Liver (tissue), 8 donors: ENCODE measurements at regions not wholly inside any gene's neighbourhood (a gene's known extent, or its start where the extent isn't known, plus 50 kb on each side); places are given as distances from the start of the nearest gene placed in this dataset.

Experiments
- DNase-seq: peaks from one replicate; pipeline ENCODE4 v3.0.0-alpha.2; 2017; ENCODE audit warnings: low spot score
- H3K27ac ChIP-seq, 2 donors: one replicate each; pipeline ENCODE4 v1.7.0; 2013; ENCODE audit warnings: inconsistent platforms in 2 of 2, low read length in 2 of 2, control low read depth in 1 of 2, low read depth in 1 of 2, mild to moderate bottlenecking in 1 of 2
- H3K27me3 ChIP-seq, 4 donors: one replicate each; pipeline versions ENCODE4 v1.6.1 to v1.7.0; 2013; ENCODE audit warnings: low read length in 3 of 4, inconsistent platforms in 1 of 4, mild to moderate bottlenecking in 1 of 4, moderate library complexity in 1 of 4; ENCODE audit not compliant: control insufficient read depth in 4 of 4, insufficient read depth in 4 of 4
- H3K36me3 ChIP-seq, 4 donors: one replicate each; pipeline versions ENCODE4 v1.6.1 to v1.7.0; 2013; ENCODE audit warnings: low read length in 3 of 4, mild to moderate bottlenecking in 3 of 4, low read depth in 1 of 4, moderate library complexity in 1 of 4; ENCODE audit not compliant: control insufficient read depth in 4 of 4, insufficient read depth in 3 of 4
- H3K4me1 ChIP-seq, 4 donors: one replicate each; pipeline versions ENCODE4 v1.6.1 to v1.7.0; 2013; ENCODE audit warnings: low read length in 3 of 4, mild to moderate bottlenecking in 3 of 4, moderate library complexity in 1 of 4; ENCODE audit not compliant: control insufficient read depth in 4 of 4, insufficient read depth in 4 of 4
- H3K4me3 ChIP-seq, 3 donors: one replicate each; pipeline versions ENCODE4 v1.6.1 to v1.7.0; 2013; ENCODE audit warnings: low read length in 3 of 3, control low read depth in 1 of 3, low read depth in 1 of 3, mild to moderate bottlenecking in 1 of 3
- H3K9ac ChIP-seq, 2 donors: one replicate each; pipeline ENCODE4 v1.7.0; 2013; ENCODE audit warnings: low read length in 2 of 2, mild to moderate bottlenecking in 2 of 2, moderate library complexity in 2 of 2, control low read depth in 1 of 2, low read depth in 1 of 2
- H3K9me3 ChIP-seq, 4 donors: one replicate each; pipeline versions ENCODE4 v1.6.1 to v1.7.0; 2013; ENCODE audit warnings: low read length in 3 of 4; ENCODE audit not compliant: control insufficient read depth in 4 of 4
- EGR1 ChIP-seq, 2 donors: IDR thresholded peaks; 2 replicates each; pipeline ENCODE4 v1.6.1; 2016 to 2018; ENCODE audit warnings: antibody characterized with exemption in 2 of 2, low read depth in 2 of 2
- FOXA1 ChIP-seq: IDR thresholded peaks from 2 replicates; pipeline ENCODE4 v1.6.1; 2016; ENCODE audit warnings: antibody characterized with exemption
- FOXA2 ChIP-seq: IDR thresholded peaks from 2 replicates; pipeline ENCODE4 v1.6.1; 2016; ENCODE audit warnings: antibody characterized with exemption
- GABPA ChIP-seq, 2 donors: IDR thresholded peaks in 1 of 2; conservative IDR thresholded peaks in 1 of 2; 2 replicates each; pipeline ENCODE4 v1.6.1; 2016; ENCODE audit warnings: antibody characterized with exemption in 2 of 2, mild to moderate bottlenecking in 1 of 2, moderate library complexity in 1 of 2
- HNF4G ChIP-seq: IDR thresholded peaks from 2 replicates; pipeline ENCODE4 v1.6.1; 2016; ENCODE audit warnings: antibody characterized with exemption
- JUND ChIP-seq, 2 donors: IDR thresholded peaks; 2 replicates each; pipeline ENCODE4 v1.6.1; 2016; ENCODE audit warnings: antibody characterized with exemption in 2 of 2
- NR2F2 ChIP-seq: IDR thresholded peaks from 2 replicates; pipeline ENCODE4 v1.6.1; 2016; ENCODE audit warnings: antibody characterized with exemption
- RAD21 ChIP-seq, 2 donors: IDR thresholded peaks; 2 replicates each; pipeline ENCODE4 v1.6.1; 2016; ENCODE audit warnings: antibody characterized with exemption in 2 of 2, mild to moderate bottlenecking in 2 of 2
- RXRA ChIP-seq, 2 donors: IDR thresholded peaks; 2 replicates each; pipeline ENCODE4 v1.6.1; 2017 to 2018; ENCODE audit warnings: antibody characterized with exemption in 2 of 2, mild to moderate bottlenecking in 1 of 2
- SP1 ChIP-seq: IDR thresholded peaks from 2 replicates; pipeline ENCODE4 v1.6.1; 2018; ENCODE audit warnings: antibody characterized with exemption, mild to moderate bottlenecking
- TAF1 ChIP-seq: conservative IDR thresholded peaks from 2 replicates; pipeline ENCODE4 v1.6.1; 2016; ENCODE audit warnings: antibody characterized with exemption, mild to moderate bottlenecking
- YY1 ChIP-seq: IDR thresholded peaks from 2 replicates; pipeline ENCODE4 v1.6.1; 2016; ENCODE audit warnings: antibody characterized with exemption, mild to moderate bottlenecking
- WGBS: extraction: QIAGEN DNeasy Blood & Tissue Kit; methylation state at CpG from one replicate; pipeline ENCODE4 v1.1.7; 2013; 5-methylcytosine and 5-hydroxymethylcytosine counted together
- TF ChIP-seq, protein P1 (sequence below): IDR thresholded peaks from 2 replicates; pipeline ENCODE4 v1.6.1; 2016; ENCODE audit warnings: antibody characterized with exemption
- TF ChIP-seq, protein P2 (sequence below): IDR thresholded peaks from 2 replicates; pipeline ENCODE4 v1.6.1; 2016; ENCODE audit warnings: antibody characterized with exemption
- TF ChIP-seq, protein P3 (sequence below): IDR thresholded peaks from 2 replicates; pipeline ENCODE4 v1.6.1; 2016; ENCODE audit warnings: antibody characterized with exemption
- TF ChIP-seq, protein P4 (sequence below): IDR thresholded peaks from 2 replicates; pipeline ENCODE4 v1.6.1; 2016; ENCODE audit warnings: antibody characterized with exemption, mild to moderate bottlenecking
- TF ChIP-seq, protein P5 (sequence below): fragments of 150-350 bp; IDR thresholded peaks from 2 replicates; pipeline ENCODE4 v1.5.1; 2017; ENCODE audit warnings: improper control_type of control experiment, low read depth, low read length; ENCODE audit not compliant: missing input control
- donor health status: healthy.
- donor health status: healthy.
- donor health status: healthy.
- donor health status: healthy.
- donor health status: healthy.

DNA sequence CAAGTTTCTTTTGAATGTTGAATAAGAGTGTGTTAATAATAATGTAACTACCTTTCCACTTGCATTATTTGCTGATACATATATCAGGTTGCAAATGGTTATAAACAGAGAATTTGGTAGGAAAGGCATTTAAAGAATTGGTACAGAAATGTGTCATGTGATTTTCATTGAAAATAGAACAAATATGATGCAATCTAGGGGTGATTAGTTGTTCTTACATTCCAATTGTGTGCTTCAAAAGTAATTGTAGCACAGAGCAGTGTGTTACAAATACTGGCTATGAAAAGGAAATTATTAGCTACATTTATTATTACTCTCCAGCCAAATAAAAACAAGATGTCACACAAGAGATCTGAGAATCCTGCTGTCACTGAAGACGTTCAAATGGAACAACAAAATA lies 61.8 kb upstream of the PRDM9 start:
- WGBS, result 86% methylated on average over 1 of the region's 1 CpG
- H3K27ac ChIP-seq, result no peak overlapping the region
- H3K9ac ChIP-seq, result no peak overlapping the region
- no peaks in the 10 kb centered on the region for H3K27me3 ChIP-seq
- DNase-seq, result no peak
- H3K4me3 ChIP-seq, result no peak overlapping the region
- H3K4me1 ChIP-seq, result peaks cover 0 to 3% (median 0%) of the 10 kb centered on the region in 4 donors
- no peaks in the 10 kb centered on the region for H3K36me3 ChIP-seq
- H3K9me3 ChIP-seq, result no peaks in the 10 kb centered on the region
- no peak for TF ChIP-seq HNF4G
- no peak for TF ChIP-seq YY1
- TF ChIP-seq, protein P1, sequence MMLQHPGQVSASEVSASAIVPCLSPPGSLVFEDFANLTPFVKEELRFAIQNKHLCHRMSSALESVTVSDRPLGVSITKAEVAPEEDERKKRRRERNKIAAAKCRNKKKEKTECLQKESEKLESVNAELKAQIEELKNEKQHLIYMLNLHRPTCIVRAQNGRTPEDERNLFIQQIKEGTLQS, result no peak
- no peak for TF ChIP-seq EGR1 (IDR thresholded peaks at IDR 0.05; ENCODE audit: low read depth in 2 of 2)
- TF ChIP-seq JUND (IDR thresholded peaks at IDR 0.05), result no peak
- no peak for TF ChIP-seq FOXA2
- TF ChIP-seq, protein P2, sequence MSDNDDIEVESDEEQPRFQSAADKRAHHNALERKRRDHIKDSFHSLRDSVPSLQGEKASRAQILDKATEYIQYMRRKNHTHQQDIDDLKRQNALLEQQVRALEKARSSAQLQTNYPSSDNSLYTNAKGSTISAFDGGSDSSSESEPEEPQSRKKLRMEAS, result no peak
- TF ChIP-seq, protein P3, sequence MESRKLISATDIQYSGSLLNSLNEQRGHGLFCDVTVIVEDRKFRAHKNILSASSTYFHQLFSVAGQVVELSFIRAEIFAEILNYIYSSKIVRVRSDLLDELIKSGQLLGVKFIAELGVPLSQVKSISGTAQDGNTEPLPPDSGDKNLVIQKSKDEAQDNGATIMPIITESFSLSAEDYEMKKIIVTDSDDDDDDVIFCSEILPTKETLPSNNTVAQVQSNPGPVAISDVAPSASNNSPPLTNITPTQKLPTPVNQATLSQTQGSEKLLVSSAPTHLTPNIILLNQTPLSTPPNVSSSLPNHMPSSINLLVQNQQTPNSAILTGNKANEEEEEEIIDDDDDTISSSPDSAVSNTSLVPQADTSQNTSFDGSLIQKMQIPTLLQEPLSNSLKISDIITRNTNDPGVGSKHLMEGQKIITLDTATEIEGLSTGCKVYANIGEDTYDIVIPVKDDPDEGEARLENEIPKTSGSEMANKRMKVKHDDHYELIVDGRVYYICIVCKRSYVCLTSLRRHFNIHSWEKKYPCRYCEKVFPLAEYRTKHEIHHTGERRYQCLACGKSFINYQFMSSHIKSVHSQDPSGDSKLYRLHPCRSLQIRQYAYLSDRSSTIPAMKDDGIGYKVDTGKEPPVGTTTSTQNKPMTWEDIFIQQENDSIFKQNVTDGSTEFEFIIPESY, result no peak
- TF ChIP-seq RXRA (IDR thresholded peaks at IDR 0.05), result no peak
- TF ChIP-seq GABPA (IDR thresholded peaks at IDR 0.05 in 1 of 2, conservative IDR thresholded peaks at IDR 0.05 in 1 of 2), result no peak
- no peak for TF ChIP-seq RAD21 (IDR thresholded peaks at IDR 0.05)
- no peak for TF ChIP-seq TAF1
- TF ChIP-seq SP1, result no peak
- no peak for TF ChIP-seq NR2F2
- TF ChIP-seq, protein P4, sequence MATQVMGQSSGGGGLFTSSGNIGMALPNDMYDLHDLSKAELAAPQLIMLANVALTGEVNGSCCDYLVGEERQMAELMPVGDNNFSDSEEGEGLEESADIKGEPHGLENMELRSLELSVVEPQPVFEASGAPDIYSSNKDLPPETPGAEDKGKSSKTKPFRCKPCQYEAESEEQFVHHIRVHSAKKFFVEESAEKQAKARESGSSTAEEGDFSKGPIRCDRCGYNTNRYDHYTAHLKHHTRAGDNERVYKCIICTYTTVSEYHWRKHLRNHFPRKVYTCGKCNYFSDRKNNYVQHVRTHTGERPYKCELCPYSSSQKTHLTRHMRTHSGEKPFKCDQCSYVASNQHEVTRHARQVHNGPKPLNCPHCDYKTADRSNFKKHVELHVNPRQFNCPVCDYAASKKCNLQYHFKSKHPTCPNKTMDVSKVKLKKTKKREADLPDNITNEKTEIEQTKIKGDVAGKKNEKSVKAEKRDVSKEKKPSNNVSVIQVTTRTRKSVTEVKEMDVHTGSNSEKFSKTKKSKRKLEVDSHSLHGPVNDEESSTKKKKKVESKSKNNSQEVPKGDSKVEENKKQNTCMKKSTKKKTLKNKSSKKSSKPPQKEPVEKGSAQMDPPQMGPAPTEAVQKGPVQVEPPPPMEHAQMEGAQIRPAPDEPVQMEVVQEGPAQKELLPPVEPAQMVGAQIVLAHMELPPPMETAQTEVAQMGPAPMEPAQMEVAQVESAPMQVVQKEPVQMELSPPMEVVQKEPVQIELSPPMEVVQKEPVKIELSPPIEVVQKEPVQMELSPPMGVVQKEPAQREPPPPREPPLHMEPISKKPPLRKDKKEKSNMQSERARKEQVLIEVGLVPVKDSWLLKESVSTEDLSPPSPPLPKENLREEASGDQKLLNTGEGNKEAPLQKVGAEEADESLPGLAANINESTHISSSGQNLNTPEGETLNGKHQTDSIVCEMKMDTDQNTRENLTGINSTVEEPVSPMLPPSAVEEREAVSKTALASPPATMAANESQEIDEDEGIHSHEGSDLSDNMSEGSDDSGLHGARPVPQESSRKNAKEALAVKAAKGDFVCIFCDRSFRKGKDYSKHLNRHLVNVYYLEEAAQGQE, result no peak
- TF ChIP-seq, protein P5, sequence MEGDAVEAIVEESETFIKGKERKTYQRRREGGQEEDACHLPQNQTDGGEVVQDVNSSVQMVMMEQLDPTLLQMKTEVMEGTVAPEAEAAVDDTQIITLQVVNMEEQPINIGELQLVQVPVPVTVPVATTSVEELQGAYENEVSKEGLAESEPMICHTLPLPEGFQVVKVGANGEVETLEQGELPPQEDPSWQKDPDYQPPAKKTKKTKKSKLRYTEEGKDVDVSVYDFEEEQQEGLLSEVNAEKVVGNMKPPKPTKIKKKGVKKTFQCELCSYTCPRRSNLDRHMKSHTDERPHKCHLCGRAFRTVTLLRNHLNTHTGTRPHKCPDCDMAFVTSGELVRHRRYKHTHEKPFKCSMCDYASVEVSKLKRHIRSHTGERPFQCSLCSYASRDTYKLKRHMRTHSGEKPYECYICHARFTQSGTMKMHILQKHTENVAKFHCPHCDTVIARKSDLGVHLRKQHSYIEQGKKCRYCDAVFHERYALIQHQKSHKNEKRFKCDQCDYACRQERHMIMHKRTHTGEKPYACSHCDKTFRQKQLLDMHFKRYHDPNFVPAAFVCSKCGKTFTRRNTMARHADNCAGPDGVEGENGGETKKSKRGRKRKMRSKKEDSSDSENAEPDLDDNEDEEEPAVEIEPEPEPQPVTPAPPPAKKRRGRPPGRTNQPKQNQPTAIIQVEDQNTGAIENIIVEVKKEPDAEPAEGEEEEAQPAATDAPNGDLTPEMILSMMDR, result no peak

DNA sequence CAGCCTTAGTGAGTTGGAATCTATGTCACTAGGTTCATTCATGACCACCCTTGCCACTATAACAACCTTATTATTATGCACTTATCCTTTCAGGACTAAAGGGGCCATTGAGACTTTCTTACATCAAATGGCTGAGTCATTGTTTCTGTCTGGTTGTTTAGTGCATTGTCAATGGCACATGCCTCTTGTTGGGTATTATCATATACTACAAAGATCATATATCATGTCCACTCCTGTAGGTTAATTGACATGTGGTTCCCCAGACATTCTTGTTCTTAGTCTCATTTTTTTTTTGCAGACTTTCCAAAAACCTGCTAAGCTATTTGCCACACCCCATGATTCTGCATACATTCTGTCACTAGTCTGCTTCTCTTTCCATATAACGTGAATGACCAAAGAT lies 66.7 kb upstream of the PRDM9 start:
- no peak for DNase-seq
- Histone ChIP-seq H3K27me3 (no peaks in the 10 kb centered on the region), H3K36me3 (no peaks in the 10 kb centered on the region), H3K9ac (no peak overlapping the region), H3K9me3 (no peaks in the 10 kb centered on the region), H3K4me1 (no peaks in the 10 kb centered on the region), H3K4me3 (no peak overlapping the region), H3K27ac (no peak overlapping the region)
- 81% methylated on average over 1 of the region's 1 CpG for WGBS
- TF ChIP-seq, protein P2, result no peak
- no peak for TF ChIP-seq GABPA (IDR thresholded peaks at IDR 0.05 in 1 of 2, conservative IDR thresholded peaks at IDR 0.05 in 1 of 2)
- no peak for TF ChIP-seq TAF1
- TF ChIP-seq FOXA1, result no peak
- TF ChIP-seq, protein P1, result no peak
- TF ChIP-seq, protein P3, result no peak
- no peak for TF ChIP-seq NR2F2
- TF ChIP-seq HNF4G, result no peak
- TF ChIP-seq RAD21 (IDR thresholded peaks at IDR 0.05), result no peak
- no peak for TF ChIP-seq FOXA2
- TF ChIP-seq, protein P5, result no peak
